ENCODE measurements at regions not wholly inside any gene's neighbourhood (a gene's known extent, or its start where the extent isn't known, plus 50 kb on each side); places are given as distances from the start of the nearest gene placed in this dataset.

- DNase-seq (ENCODE audit: low spot score) = no peak
Measured at GRCh38 chr5:3736466-3736865, 140.8 kb downstream of the IRX1 start.

GRCh38 chr5:3736926-3737325 is 141.3 kb downstream of the IRX1 start:
- DNase-seq (ENCODE audit: low spot score) = no peak

GRCh38 chr5:3738919-3739318 is 143.3 kb downstream of the IRX1 start:
- DNase-seq (ENCODE audit: low spot score) = no peak

GRCh38 chr5:3740546-3741373 is 145.1 kb downstream of the IRX1 start:
- DNase-seq (ENCODE audit: low spot score) = no peak

GRCh38 chr5:3741374-3741770 is 145.7 kb downstream of the IRX1 start:
- DNase-seq (ENCODE audit: low spot score) = no peak

GRCh38 chr5:3742750-3743149 is 147.1 kb downstream of the IRX1 start:
- no peak for DNase-seq (ENCODE audit: low spot score)

GRCh38 chr5:3751846-3752245 is 156.2 kb downstream of the IRX1 start:
- no peak for DNase-seq (ENCODE audit: low spot score)

- no peak for DNase-seq (ENCODE audit: low spot score)
Measured at GRCh38 chr5:3778000-3778550, 182.4 kb downstream of the IRX1 start.

- no peak for DNase-seq (ENCODE audit: low spot score)
Measured at GRCh38 chr5:3778945-3779344, 183.3 kb downstream of the IRX1 start.

- no peak for DNase-seq (ENCODE audit: low spot score)
Measured at GRCh38 chr5:3780278-3780677, 184.6 kb downstream of the IRX1 start.

- no peak for DNase-seq (ENCODE audit: low spot score)
Measured at GRCh38 chr5:3780907-3781306, 185.3 kb downstream of the IRX1 start.

GRCh38 chr5:3784854-3785253 is 189.2 kb downstream of the IRX1 start:
- no peak for DNase-seq (ENCODE audit: low spot score)

GRCh38 chr5:3786165-3786564 is 190.5 kb downstream of the IRX1 start:
- no peak for DNase-seq (ENCODE audit: low spot score)

- DNase-seq (ENCODE audit: low spot score) = no peak
Measured at GRCh38 chr5:3786891-3787430, 191.3 kb downstream of the IRX1 start.

- no peak for DNase-seq (ENCODE audit: low spot score)
Measured at GRCh38 chr5:3787604-3788003, 192.0 kb downstream of the IRX1 start.

- no peak for DNase-seq (ENCODE audit: low spot score)
Measured at GRCh38 chr5:3789519-3790193, 194.0 kb downstream of the IRX1 start.

GRCh38 chr5:3793162-3793561 is 197.5 kb downstream of the IRX1 start:
- no peak for DNase-seq (ENCODE audit: low spot score)

GRCh38 chr5:3794611-3795010 is 199.0 kb downstream of the IRX1 start:
- no peak for DNase-seq (ENCODE audit: low spot score)

- DNase-seq (ENCODE audit: low spot score) = no peak
Measured at GRCh38 chr5:3796736-3797135, 201.1 kb downstream of the IRX1 start.

GRCh38 chr5:3801967-3802366 is 206.3 kb downstream of the IRX1 start:
- no peak for DNase-seq (ENCODE audit: low spot score)

GRCh38 chr5:3809455-3809854 is 213.8 kb downstream of the IRX1 start:
- DNase-seq (ENCODE audit: low spot score) = no peak

- DNase-seq (ENCODE audit: low spot score) = no peak
Measured at GRCh38 chr5:3811116-3811515, 215.5 kb downstream of the IRX1 start.

GRCh38 chr5:3818624-3819023 is 223.0 kb downstream of the IRX1 start:
- no peak for DNase-seq (ENCODE audit: low spot score)

Data from A172 (cell line).